GM12878 (cell line): ENCODE measurements at regions not wholly inside any gene's neighbourhood (a gene's known extent, or its start where the extent isn't known, plus 50 kb on each side); places are given as distances from the start of the nearest gene placed in this dataset.

Source experiments
- ATAC-seq: fragments of 200-7000 bp; cut with Tn5 transposase; 3 replicates; pipeline ENCODE4 v1.9.1; 2020; ENCODE audit warnings: mild to moderate bottlenecking, moderate library complexity
- BruUV-seq: library from RNA; stranded (reverse); fragments of 400-500 nt; replicated peaks from 2 replicates; lab custom pipeline; 2021; lab: Mats Ljungman, UMichigan
- CTCF ChIA-PET: fragments of 300-600 bp; sonication (Branson Sonifier 250); formaldehyde crosslinking; extraction: SDS; loops from one replicate; lab custom pipeline; 2021; ENCODE audit warnings: inconsistent platforms; lab: Yijun Ruan, JAX
- POLR2A ChIA-PET: fragments of 350-600 bp; formaldehyde crosslinking; extraction: SDS; loops from one replicate; lab custom pipeline; 2021; ENCODE audit warnings: inconsistent platforms; lab: Charles Lee
- RAD21 ChIA-PET: fragments of 300-600 bp; sonication (Branson Sonifier 250); formaldehyde crosslinking; loops from one replicate; lab custom pipeline; 2023; ENCODE audit warnings: antibody characterized with exemption; ENCODE audit not compliant: unreplicated experiment; lab: Charles Lee
- SMC1A ChIA-PET: fragments of 300-600 bp; sonication (Branson Sonifier 250); formaldehyde crosslinking; loops from one replicate; lab custom pipeline; 2023; ENCODE audit not compliant: unreplicated experiment, uncharacterized antibody; lab: Charles Lee
- DNase-seq: peaks from one replicate; pipeline ENCODE4 v3.0.0-alpha.2; 2011; ENCODE audit warnings: low read depth, low spot score
- FAIRE-seq: peaks from 3 replicates; lab custom pipeline; 2011; peaks lifted over from hg19 to GRCh38; lab: Jason Lieb, UNC
- H2AFZ ChIP-seq: 2 replicates; pipeline ENCODE4 v1.6.0; 2011; ENCODE audit warnings: low read depth, low read length, control low read depth; ENCODE audit not compliant: control insufficient read depth
- H3K27ac ChIP-seq: 2 replicates; pipeline ENCODE4 v1.5.1; 2011; ENCODE audit warnings: control low read depth; ENCODE audit not compliant: control insufficient read depth, insufficient read depth
- H3K27me3 ChIP-seq, 2 experiments: replicated peaks in 1 of 2; 2 replicates each; pipeline versions ENCODE4 v1.6.0 to v1.6.1; 2011; ENCODE audit warnings: low read length in 1 of 2; ENCODE audit not compliant: control insufficient read depth in 2 of 2, insufficient read depth in 2 of 2
- H3K36me3 ChIP-seq, 2 experiments: 2 replicates each; pipeline ENCODE4 v1.5.1; 2011; ENCODE audit warnings: low read length in 1 of 2; ENCODE audit not compliant: control insufficient read depth in 2 of 2, insufficient read depth in 2 of 2
- H3K4me1 ChIP-seq: 2 replicates; pipeline ENCODE4 v1.6.1; 2011; ENCODE audit warnings: mild to moderate bottlenecking, low read length, moderate library complexity, mixed read lengths; ENCODE audit not compliant: control insufficient read depth, insufficient read depth
- H3K4me2 ChIP-seq: 2 replicates; pipeline ENCODE4 v1.6.0; 2011; ENCODE audit warnings: control low read depth; ENCODE audit not compliant: control insufficient read depth, insufficient read depth
- H3K4me3 ChIP-seq: fragments of 200-600 bp; sonication (generic); 2 replicates; pipeline ENCODE4 v1.5.1; 2016
- H3K79me2 ChIP-seq: 2 replicates; pipeline ENCODE4 v1.6.0; 2011; ENCODE audit warnings: low read length; ENCODE audit not compliant: control insufficient read depth, insufficient read depth
- H3K9ac ChIP-seq: 2 replicates; pipeline ENCODE4 v1.8.0; 2011; ENCODE audit warnings: low read length, control low read depth, mixed read lengths; ENCODE audit not compliant: control insufficient read depth, insufficient read depth
- H3K9me3 ChIP-seq: replicated peaks from 3 replicates; pipeline ENCODE4 v1.5.1; 2011; ENCODE audit warnings: mild to moderate bottlenecking, low read length; ENCODE audit not compliant: control insufficient read depth, insufficient read depth
- H4K20me1 ChIP-seq: 2 replicates; pipeline ENCODE4 v1.6.0; 2011; ENCODE audit not compliant: control insufficient read depth, insufficient read depth
- BACH1 ChIP-seq: fragments of 450-650 bp; IDR thresholded peaks from 2 replicates; pipeline ENCODE4 v1.6.1; 2017; ENCODE audit warnings: mild to moderate bottlenecking, borderline replicate concordance
- CEBPB ChIP-seq, 2 experiments: fragments of 150-350 bp in 1 of 2; IDR thresholded peaks; 2 replicates each; pipeline ENCODE4 v1.6.1; 2012 to 2014; ENCODE audit warnings: low read depth in 2 of 2, low read length in 2 of 2, borderline replicate concordance in 1 of 2, inconsistent platforms in 1 of 2
- CUX1 ChIP-seq: IDR thresholded peaks from 2 replicates; pipeline ENCODE4 v1.6.1; 2012; ENCODE audit warnings: improper control_type of control experiment, low read depth, low read length; ENCODE audit not compliant: insufficient replicate concordance
- E2F8 ChIP-seq: fragments of 450-650 bp; IDR thresholded peaks from 2 replicates; pipeline ENCODE4 v1.6.1; 2018; ENCODE audit warnings: mild to moderate bottlenecking, low read depth, moderate library complexity; ENCODE audit not compliant: partially characterized antibody
- ESRRA ChIP-seq: IDR thresholded peaks from 2 replicates; pipeline ENCODE4 v1.6.1; 2012; ENCODE audit warnings: mild to moderate bottlenecking, low read length, improper control_type of control experiment
- HCFC1 ChIP-seq: fragments of 150-350 bp; IDR thresholded peaks from 2 replicates; pipeline ENCODE4 v1.6.1; 2014; ENCODE audit warnings: low read length
- IKZF2 ChIP-seq, 2 experiments: fragments of 450-650 bp; IDR thresholded peaks; 2 replicates each; pipeline ENCODE4 v1.6.1; 2017; ENCODE audit warnings: mild to moderate bottlenecking in 2 of 2, moderate library complexity in 2 of 2
- NFXL1 ChIP-seq: fragments of 450-650 bp; IDR thresholded peaks from 2 replicates; pipeline ENCODE4 v1.6.1; 2017; ENCODE audit warnings: antibody characterized with exemption, mild to moderate bottlenecking, borderline replicate concordance
- PAX8 ChIP-seq: fragments of 450-650 bp; IDR thresholded peaks from 2 replicates; pipeline ENCODE4 v1.6.1; 2017; ENCODE audit warnings: mild to moderate bottlenecking, moderate library complexity
- POU2F2 ChIP-seq: IDR thresholded peaks from 3 replicates; pipeline ENCODE4 v1.6.1; 2011; ENCODE audit warnings: low read depth, mild to moderate bottlenecking, low read length, borderline replicate concordance
- WRNIP1 ChIP-seq: IDR thresholded peaks from 2 replicates; pipeline ENCODE4 v1.6.1; 2011; ENCODE audit warnings: low read depth, low read length, improper control_type of control experiment, borderline replicate concordance
- ZBTB4 ChIP-seq: fragments of 450-650 bp; formaldehyde crosslinking; IDR thresholded peaks from 2 replicates; pipeline ENCODE4 v1.4.0; 2022; ENCODE audit warnings: mild to moderate bottlenecking, moderate library complexity
- ZZZ3 ChIP-seq: IDR thresholded peaks from 2 replicates; pipeline ENCODE4 v1.6.1; 2011; ENCODE audit warnings: low read depth; ENCODE audit not compliant: control insufficient read depth, insufficient read length
- in situ Hi-C: fragments of 300-500 bp; cut with MboI; formaldehyde crosslinking; loops from 9 replicates; pipeline ENCODE4 v1.14.3; 2018; ENCODE audit warnings: mixed read lengths
- intact Hi-C: fragments of 100-400 bp; cut with micrococcal nuclease; formaldehyde crosslinking; loops from one replicate; pipeline ENCODE4 v1.14.2; 2022; ENCODE audit not compliant: unreplicated experiment

GRCh38 chr1:96583903-96584302 lies 137.7 kb upstream of the PTBP2 start:
- Histone ChIP-seq H3K79me2 (no peaks in the 10 kb centered on the region), H3K4me3 (no peak overlapping the region), H3K4me1 (no peaks in the 10 kb centered on the region), H3K9ac (no peak overlapping the region), H3K36me3 (no peaks in the 10 kb centered on the region), H2AFZ (no peak overlapping the region), H4K20me1 (no peaks in the 10 kb centered on the region), H3K27me3 (no peaks in the 10 kb centered on the region), H3K9me3 (no peaks in the 10 kb centered on the region), H3K4me2 (no peak overlapping the region), H3K27ac (no peak overlapping the region)
- POLR2A ChIA-PET: no interaction called here
- intact Hi-C loops: no loop called here
- no TSS peak for BruUV-seq
- RAD21 ChIA-PET: interaction anchor here (0.7 kb wide), 1 partner anchor 8 kb away, joined by 3 read pairs; no protein-coding TSS in a partner anchor
- CTCF ChIA-PET: interaction anchor here (1.2 kb wide), 1 partner anchor 9 kb away, joined by 4 read pairs; no protein-coding TSS in a partner anchor
- FAIRE-seq (no peak), ATAC-seq (no peak), DNase-seq (no peak)
- SMC1A ChIA-PET: no interaction called here
- TF ChIP-seq CUX1: no peak
- no peak for TF ChIP-seq ZZZ3
- TF ChIP-seq CEBPB (IDR thresholded peaks at IDR 0.05; ENCODE audit: borderline replicate concordance in 1 of 2, low read depth in 2 of 2, low read length in 2 of 2): no peak
- no peak for TF ChIP-seq PAX8
- no peak for TF ChIP-seq HCFC1
- no peak for TF ChIP-seq ESRRA
- TF ChIP-seq BACH1: no peak
- no peak for TF ChIP-seq WRNIP1
- no peak for TF ChIP-seq ZBTB4
- no peak for TF ChIP-seq POU2F2
- TF ChIP-seq NFXL1: no peak
- no peak for TF ChIP-seq E2F8
- no peak for TF ChIP-seq IKZF2 (IDR thresholded peaks at IDR 0.05)
- in situ Hi-C loops: no loop called here
